ENCODE measurements at regions not wholly inside any gene's neighbourhood (a gene's known extent, or its start where the extent isn't known, plus 50 kb on each side); places are given as distances from the start of the nearest gene placed in this dataset.

- TF ChIP-seq POLR2A (IDR thresholded peaks at IDR 0.05) (no peak), CTCF (IDR thresholded peaks at IDR 0.05 in 8 of 11, conservative IDR thresholded peaks at IDR 0.05 in 3 of 11) (no peak), POLR2AphosphoS5 (IDR thresholded peaks at IDR 0.05) (no peak)
These were observed 60.0 kb upstream of the IER3 start for GRCh38 chr6:30804333-30804732.
